T-helper 1 cell treated with Interleukin-12 subunit alpha and Interleukin-12 subunit beta and Interleukin-4 antibody, amounts not matched to agents 30 μg/mL and 1 μg/mL, for 36 hours (primary cell): ENCODE measurements at regions not wholly inside any gene's neighbourhood (a gene's known extent, or its start where the extent isn't known, plus 50 kb on each side); places are given as distances from the start of the nearest gene placed in this dataset.
"Not testable (repeated sequence)": the region's sequence is repeated elsewhere in the genome, so short reads cannot be mapped to it uniquely, and the experiment has no call there.

Experiments used
- H3K27ac Mint-ChIP-seq: one replicate; pipeline ENCODE4 v1.8.0; 2021; ENCODE audit warnings: mild to moderate bottlenecking, mixed read lengths
- H3K27me3 Mint-ChIP-seq: one replicate; pipeline ENCODE4 v1.8.0; 2021; ENCODE audit warnings: low read depth, mixed read lengths
- H3K36me3 Mint-ChIP-seq: one replicate; pipeline ENCODE4 v1.8.0; 2021; ENCODE audit warnings: low read depth, mixed read lengths
- H3K4me1 Mint-ChIP-seq: one replicate; pipeline ENCODE4 v1.8.0; 2021; ENCODE audit warnings: low read depth, mixed read lengths
- H3K4me3 Mint-ChIP-seq: one replicate; pipeline ENCODE4 v1.8.0; 2021; ENCODE audit warnings: mild to moderate bottlenecking, moderate library complexity, mixed read lengths
- H3K9me3 Mint-ChIP-seq: one replicate; pipeline ENCODE4 v1.8.0; 2021; ENCODE audit warnings: mixed read lengths

DNA sequence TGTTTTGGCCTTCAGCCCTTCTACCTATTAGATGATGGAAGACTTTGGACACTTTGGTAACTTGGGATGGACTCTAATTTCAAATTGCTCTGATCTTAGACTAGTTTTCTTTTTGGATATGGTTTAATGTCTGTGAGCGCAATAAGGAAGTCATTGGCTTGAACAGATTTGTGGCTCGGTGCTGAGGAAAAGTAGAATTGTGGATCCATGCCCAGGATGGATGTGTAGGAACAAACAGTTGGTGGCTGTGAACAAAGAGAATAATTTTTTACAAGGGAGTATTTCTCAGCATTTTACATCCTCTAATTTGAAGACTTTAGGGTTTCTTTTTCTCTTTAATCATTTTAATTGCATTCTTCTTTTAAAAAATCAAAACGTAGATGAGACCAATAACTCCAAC lies 327.1 kb downstream of the GLUD2 start:
- Mint-ChIP-seq H3K27me3 (no peaks in the 10 kb centered on the region), H3K36me3 (no peaks in the 10 kb centered on the region), H3K27ac (no peak overlapping the region), H3K9me3 (no peaks in the 10 kb centered on the region), H3K4me3 (no peak overlapping the region), H3K4me1 (no peaks in the 10 kb centered on the region)

DNA sequence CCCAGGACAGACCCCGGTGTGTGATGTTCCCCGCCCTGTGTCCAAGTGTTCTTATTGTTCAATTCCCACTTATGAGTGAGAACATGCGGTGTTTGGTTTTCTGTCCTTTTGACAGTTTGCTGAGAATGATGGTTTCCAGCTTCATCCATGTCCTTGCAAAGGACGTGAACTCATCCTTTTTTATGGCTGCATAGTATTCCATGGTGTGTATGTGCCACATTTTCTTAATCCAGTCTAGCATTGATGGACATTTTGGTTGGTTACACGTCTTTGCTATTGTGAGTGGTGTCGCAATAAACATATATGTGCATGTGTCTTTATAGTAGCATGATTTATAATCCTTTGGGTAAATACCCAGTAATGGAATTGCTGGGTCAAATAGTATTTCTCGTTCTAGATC lies 334.5 kb downstream of the GLUD2 start:
- not testable (repeated sequence) for H3K27me3 Mint-ChIP-seq, H3K36me3 Mint-ChIP-seq, H3K9me3 Mint-ChIP-seq, H3K4me3 Mint-ChIP-seq, H3K4me1 Mint-ChIP-seq, H3K27ac Mint-ChIP-seq

DNA sequence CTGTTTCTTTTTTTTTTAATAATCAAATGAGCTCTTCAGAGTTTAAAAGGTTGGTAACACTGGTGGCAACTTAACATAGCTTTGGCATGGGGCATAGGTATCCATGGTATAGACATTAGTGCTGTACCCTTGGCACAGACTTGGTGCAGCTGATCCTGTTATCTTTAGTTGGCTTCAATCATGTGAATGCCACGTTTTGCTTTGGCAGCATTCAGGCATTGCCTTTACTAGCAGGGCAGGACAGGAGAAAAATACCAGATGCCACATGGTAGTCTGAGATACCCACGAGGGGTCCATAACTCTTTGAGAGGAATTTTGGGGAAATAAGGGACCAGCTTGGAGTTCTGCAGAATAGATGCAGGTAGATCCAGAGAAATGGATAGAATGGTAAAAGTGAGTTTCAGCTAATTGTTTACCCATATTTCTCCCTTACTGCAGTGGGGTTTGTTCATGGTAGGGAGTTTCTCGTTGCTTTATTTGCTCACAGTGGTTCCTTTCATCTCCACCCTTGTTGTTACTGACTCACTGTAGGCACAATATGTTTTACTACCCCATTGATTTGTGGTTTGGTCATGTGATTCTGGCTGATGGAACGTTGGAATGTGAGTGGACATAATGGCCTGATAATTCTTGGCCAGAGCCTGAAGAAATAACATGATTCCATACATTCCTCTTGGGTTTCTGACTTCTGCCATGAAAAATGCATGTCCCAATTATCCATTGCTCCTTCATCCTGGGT lies 342.7 kb downstream of the GLUD2 start:
- H3K4me3 Mint-ChIP-seq = no peak overlapping the region
- H3K27ac Mint-ChIP-seq = no peak overlapping the region
- H3K36me3 Mint-ChIP-seq = no peaks in the 10 kb centered on the region
- no peaks in the 10 kb centered on the region for H3K4me1 Mint-ChIP-seq
- H3K9me3 Mint-ChIP-seq = no peaks in the 10 kb centered on the region
- H3K27me3 Mint-ChIP-seq = no peaks in the 10 kb centered on the region

GRCh38 chrX:121405826-121406225 lies 358.4 kb downstream of the GLUD2 start:
- H3K36me3 Mint-ChIP-seq = no peaks in the 10 kb centered on the region
- H3K4me3 Mint-ChIP-seq = no peak overlapping the region
- no peaks in the 10 kb centered on the region for H3K9me3 Mint-ChIP-seq
- no peaks in the 10 kb centered on the region for H3K27me3 Mint-ChIP-seq
- H3K27ac Mint-ChIP-seq = no peak overlapping the region
- H3K4me1 Mint-ChIP-seq = no peaks in the 10 kb centered on the region

- H3K9me3 Mint-ChIP-seq = no peaks in the 10 kb centered on the region
- no peak overlapping the region for H3K4me3 Mint-ChIP-seq
- H3K36me3 Mint-ChIP-seq = no peaks in the 10 kb centered on the region
- no peaks in the 10 kb centered on the region for H3K27me3 Mint-ChIP-seq
- no peaks in the 10 kb centered on the region for H3K4me1 Mint-ChIP-seq
- no peak overlapping the region for H3K27ac Mint-ChIP-seq
These were observed 360.2 kb downstream of the GLUD2 start for GRCh38 chrX:121407627-121408026.

GRCh38 chrX:121431514-121431913 lies 384.1 kb downstream of the GLUD2 start:
- not testable (repeated sequence) for H3K36me3 Mint-ChIP-seq, H3K4me1 Mint-ChIP-seq, H3K9me3 Mint-ChIP-seq, H3K27ac Mint-ChIP-seq, H3K27me3 Mint-ChIP-seq, H3K4me3 Mint-ChIP-seq

GRCh38 chrX:121433289-121433688 lies 385.9 kb downstream of the GLUD2 start:
- H3K27me3 Mint-ChIP-seq = no peaks in the 10 kb centered on the region
- no peaks in the 10 kb centered on the region for H3K36me3 Mint-ChIP-seq
- no peak overlapping the region for H3K4me3 Mint-ChIP-seq
- no peak overlapping the region for H3K27ac Mint-ChIP-seq
- H3K9me3 Mint-ChIP-seq = no peaks in the 10 kb centered on the region
- no peaks in the 10 kb centered on the region for H3K4me1 Mint-ChIP-seq

- H3K4me1 Mint-ChIP-seq, H3K36me3 Mint-ChIP-seq, H3K27me3 Mint-ChIP-seq, H3K4me3 Mint-ChIP-seq, H3K27ac Mint-ChIP-seq, H3K9me3 Mint-ChIP-seq: not testable (repeated sequence)
These were observed 390.3 kb downstream of the GLUD2 start for GRCh38 chrX:121437666-121438065.

GRCh38 chrX:121455890-121456289 lies 408.5 kb downstream of the GLUD2 start:
- no peaks in the 10 kb centered on the region for H3K9me3 Mint-ChIP-seq
- no peaks in the 10 kb centered on the region for H3K4me1 Mint-ChIP-seq
- H3K36me3 Mint-ChIP-seq = no peaks in the 10 kb centered on the region
- H3K27ac Mint-ChIP-seq = no peak overlapping the region
- H3K4me3 Mint-ChIP-seq = no peak overlapping the region
- no peaks in the 10 kb centered on the region for H3K27me3 Mint-ChIP-seq

DNA sequence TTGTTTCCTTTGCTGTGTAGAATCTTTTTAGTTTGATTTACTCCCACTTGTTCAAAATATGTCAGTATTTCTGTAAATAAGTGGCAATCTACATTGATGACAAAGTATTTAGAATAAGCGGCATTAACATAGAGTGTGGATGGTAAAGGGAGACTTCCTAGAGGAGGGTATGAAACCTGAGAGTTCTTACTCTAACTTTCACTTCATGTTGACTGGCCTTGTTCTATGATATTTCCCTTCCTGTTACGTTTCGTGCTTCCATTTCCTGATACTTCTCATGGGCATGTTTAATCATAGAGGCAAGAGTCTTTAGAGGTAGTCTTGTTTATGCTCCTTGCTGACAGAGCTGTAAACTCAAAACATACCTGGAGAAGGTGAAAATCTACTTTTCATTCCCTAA lies 408.9 kb downstream of the GLUD2 start:
- Mint-ChIP-seq H3K9me3 (no peaks in the 10 kb centered on the region), H3K27ac (no peak overlapping the region), H3K4me3 (no peak overlapping the region), H3K27me3 (no peaks in the 10 kb centered on the region), H3K36me3 (no peaks in the 10 kb centered on the region), H3K4me1 (no peaks in the 10 kb centered on the region)

DNA sequence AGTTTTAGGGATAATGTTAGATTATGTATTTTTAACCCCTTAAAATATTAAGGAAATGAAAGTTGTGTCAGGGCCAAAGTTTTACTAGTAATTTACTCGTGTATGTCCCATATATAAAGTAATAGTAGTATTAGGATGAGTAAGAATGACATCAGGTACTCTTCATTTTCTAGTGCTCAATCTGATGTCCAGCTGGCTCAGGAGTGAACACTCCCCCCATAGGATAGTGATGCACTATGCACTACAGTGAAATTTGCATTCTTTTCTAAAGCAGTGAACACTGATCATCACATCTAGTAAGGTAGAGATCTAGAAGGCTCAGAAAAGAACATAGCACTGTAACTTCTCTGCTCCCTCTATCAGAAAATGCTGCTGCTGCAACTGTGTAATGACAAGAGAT lies 409.7 kb downstream of the GLUD2 start:
- Mint-ChIP-seq H3K4me1 (no peaks in the 10 kb centered on the region), H3K9me3 (no peaks in the 10 kb centered on the region), H3K36me3 (no peaks in the 10 kb centered on the region)

GRCh38 chrX:121479406-121479805 lies 432.0 kb downstream of the GLUD2 start:
- Mint-ChIP-seq H3K4me1 (no peaks in the 10 kb centered on the region), H3K27ac (no peak overlapping the region), H3K36me3 (no peaks in the 10 kb centered on the region), H3K9me3 (no peaks in the 10 kb centered on the region), H3K4me3 (no peak overlapping the region), H3K27me3 (no peaks in the 10 kb centered on the region)

More for the DNA sequence above, 409.7 kb downstream of the GLUD2 start:
- Mint-ChIP-seq H3K27me3 (no peaks in the 10 kb centered on the region), H3K27ac (no peak overlapping the region), H3K4me3 (no peak overlapping the region)

GRCh38 chrX:121496966-121497365 lies 449.6 kb downstream of the GLUD2 start:
- Mint-ChIP-seq H3K36me3 (no peaks in the 10 kb centered on the region), H3K4me1 (no peaks in the 10 kb centered on the region), H3K9me3 (no peaks in the 10 kb centered on the region), H3K4me3 (no peak overlapping the region), H3K27me3 (no peaks in the 10 kb centered on the region), H3K27ac (no peak overlapping the region)

- no peaks in the 10 kb centered on the region for H3K36me3 Mint-ChIP-seq
- H3K4me3 Mint-ChIP-seq = no peak overlapping the region
- H3K27me3 Mint-ChIP-seq = no peaks in the 10 kb centered on the region
- no peaks in the 10 kb centered on the region for H3K4me1 Mint-ChIP-seq
- no peak overlapping the region for H3K27ac Mint-ChIP-seq
- no peaks in the 10 kb centered on the region for H3K9me3 Mint-ChIP-seq
These were observed 456.7 kb downstream of the GLUD2 start for GRCh38 chrX:121504153-121504552.

DNA sequence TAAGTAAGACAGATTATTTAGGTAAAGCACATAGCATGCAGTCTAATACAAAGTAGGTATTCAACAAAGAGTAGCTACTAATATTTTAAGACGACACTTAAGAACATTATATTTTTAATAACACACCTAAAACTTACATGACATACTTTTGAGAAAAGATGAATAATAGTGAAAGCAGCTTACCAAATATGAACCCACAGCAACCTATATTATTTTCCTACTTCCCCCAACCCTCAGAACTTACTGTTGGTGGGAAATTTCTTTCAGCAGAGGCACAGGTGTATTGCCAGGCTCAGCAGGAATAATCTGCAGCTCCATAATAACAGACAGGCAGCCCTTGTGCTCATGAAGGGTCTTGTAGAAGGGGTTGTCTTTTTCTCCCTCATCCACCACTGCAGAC lies 498.9 kb downstream of the GLUD2 start:
- H3K27me3 Mint-ChIP-seq = no peaks in the 10 kb centered on the region
- no peaks in the 10 kb centered on the region for H3K9me3 Mint-ChIP-seq
- H3K4me1 Mint-ChIP-seq = no peaks in the 10 kb centered on the region
- no peaks in the 10 kb centered on the region for H3K36me3 Mint-ChIP-seq
- no peak overlapping the region for H3K27ac Mint-ChIP-seq
- no peak overlapping the region for H3K4me3 Mint-ChIP-seq

DNA sequence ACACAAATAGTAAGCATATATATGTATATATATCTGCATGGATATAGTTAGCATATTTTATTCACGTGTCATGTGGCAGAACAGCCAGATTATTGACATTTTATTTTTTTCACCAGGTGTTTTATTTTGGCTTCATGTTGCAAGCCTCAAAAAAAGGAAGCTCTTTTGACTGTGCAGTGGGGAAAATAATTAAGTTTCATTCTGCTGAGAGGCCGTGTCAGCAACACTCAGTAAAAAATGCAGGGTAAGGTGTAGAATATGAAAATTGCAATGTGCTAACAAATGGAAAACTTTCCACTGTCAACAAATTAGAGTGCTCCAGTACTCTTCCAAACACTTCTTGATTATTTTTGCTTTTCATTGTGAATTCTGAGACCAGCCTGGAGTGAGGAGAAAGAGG lies 511.5 kb downstream of the GLUD2 start:
- Mint-ChIP-seq H3K27ac (no peak overlapping the region), H3K4me3 (no peak overlapping the region), H3K36me3 (no peaks in the 10 kb centered on the region), H3K9me3 (no peaks in the 10 kb centered on the region), H3K27me3 (no peaks in the 10 kb centered on the region), H3K4me1 (no peaks in the 10 kb centered on the region)
